Stomach (tissue), 8 donors: ENCODE measurements at regions not wholly inside any gene's neighbourhood (a gene's known extent, or its start where the extent isn't known, plus 50 kb on each side); places are given as distances from the start of the nearest gene placed in this dataset.

Source experiments
- DNase-seq, 2 donors: peaks; one replicate each; pipeline versions ENCODE4 v3.0.0 to v3.0.0-alpha.2; 2013 to 2019
- H3K27ac ChIP-seq, 5 donors: fragments of 200-600 bp in 4 of 5; sonication (generic) in 4 of 5; one replicate each; pipeline ENCODE4 v1.5.1; 2013 to 2019; ENCODE audit warnings: mild to moderate bottlenecking in 1 of 5, moderate library complexity in 1 of 5
- H3K27me3 ChIP-seq, 3 donors: fragments of 200-600 bp; sonication (generic); one replicate each; pipeline ENCODE4 v1.5.1; 2017 to 2019; ENCODE audit warnings: mixed run types in 1 of 3
- H3K36me3 ChIP-seq, 4 donors: fragments of 200-600 bp; sonication (generic); 1 replicate in 3 of 4; 2 replicates in 1 of 4; pipeline ENCODE4 v1.5.1; 2016 to 2019
- H3K4me1 ChIP-seq, 4 donors: fragments of 200-600 bp; sonication (generic); one replicate each; pipeline ENCODE4 v1.5.1; 2016 to 2019
- H3K4me3 ChIP-seq, 4 donors: fragments of 200-600 bp; sonication (generic) in 3 of 4; one replicate each; pipeline ENCODE4 v1.5.1; 2016 to 2019; ENCODE audit warnings: mild to moderate bottlenecking in 1 of 4
- H3K9me3 ChIP-seq, 4 donors: fragments of 200-600 bp; sonication (generic); one replicate each; pipeline ENCODE4 v1.5.1; 2016 to 2019
- CTCF ChIP-seq, 7 experiments: fragments of 450-650 bp in 4 of 7; fragments of 200-600 bp in 3 of 7; sonication (generic) in 3 of 7; IDR thresholded peaks; one replicate each; pipeline ENCODE4 v1.5.1; 2016 to 2019; ENCODE audit warnings: antibody characterized with exemption in 7 of 7, control low read depth in 2 of 7, mild to moderate bottlenecking in 1 of 7
- EP300 ChIP-seq: sonication (generic); formaldehyde crosslinking; IDR thresholded peaks from one replicate; pipeline ENCODE4 v1.6.1; 2017; ENCODE audit warnings: antibody characterized with exemption
- POLR2A ChIP-seq, 4 donors: fragments of 450-650 bp; IDR thresholded peaks; one replicate each; pipeline ENCODE4 v1.6.1; 2016; ENCODE audit warnings: antibody characterized with exemption in 4 of 4, control low read depth in 2 of 4, mild to moderate bottlenecking in 1 of 4, moderate library complexity in 1 of 4
- POLR2AphosphoS5 ChIP-seq, 3 donors: sonication (generic); formaldehyde crosslinking; IDR thresholded peaks; one replicate each; pipeline ENCODE4 v1.6.1; 2016; ENCODE audit warnings: antibody characterized with exemption in 3 of 3
- WGBS, 5 donors: extraction: QIAGEN DNeasy Blood & Tissue Kit in 3 of 5; methylation state at CpG; one replicate each; pipeline versions ENCODE4 v1.1.5 to v1.1.7; 2013 to 2018; 5-methylcytosine and 5-hydroxymethylcytosine counted together
- intact Hi-C: fragments of 100-400 bp; cut with DNase I; formaldehyde crosslinking; loops from one replicate; pipeline ENCODE4 v1.15.1; 2023; ENCODE audit warnings: low total_unique reads
- donor health status: healthy with polysubstance abuse.
- donor health status: Bipolar disorder and iron deficiency.
- donor health status: healthy.

GRCh38 chr13:100836711-100837110 is 162.1 kb upstream of the TMTC4 start:
- H3K4me1 ChIP-seq = no peaks in the 10 kb centered on the region
- no peaks in the 10 kb centered on the region for H3K36me3 ChIP-seq
- TF ChIP-seq EP300 = no peak
- no peak for TF ChIP-seq POLR2AphosphoS5 (IDR thresholded peaks at IDR 0.05)
- TF ChIP-seq CTCF (IDR thresholded peaks at IDR 0.05) = no peak
- no peak for TF ChIP-seq POLR2A (IDR thresholded peaks at IDR 0.05)
- 78 to 88% (median 84%) methylated on average over 4 of the region's 4 CpGs for WGBS, 5 donors
- intact Hi-C loops = no loop called here
- no peaks in the 10 kb centered on the region for H3K27me3 ChIP-seq
- H3K9me3 ChIP-seq = no peaks in the 10 kb centered on the region
- no peak overlapping the region for H3K27ac ChIP-seq
- no peak for DNase-seq
- H3K4me3 ChIP-seq = no peak overlapping the region

GRCh38 chr13:100835695-100836094 is 161.1 kb upstream of the TMTC4 start:
- no peak for DNase-seq
- Histone ChIP-seq H3K9me3 (no peaks in the 10 kb centered on the region), H3K4me1 (no peaks in the 10 kb centered on the region), H3K4me3 (no peak overlapping the region), H3K27ac (no peak overlapping the region), H3K27me3 (no peaks in the 10 kb centered on the region), H3K36me3 (no peaks in the 10 kb centered on the region)
- intact Hi-C loops = no loop called here
- TF ChIP-seq CTCF (IDR thresholded peaks at IDR 0.05) (no peak), EP300 (no peak), POLR2AphosphoS5 (IDR thresholded peaks at IDR 0.05) (no peak), POLR2A (IDR thresholded peaks at IDR 0.05) (no peak)
- 88 to 94% (median 91%) methylated on average over 5 of the region's 5 CpGs for WGBS, 5 donors

GRCh38 chr13:100833427-100833826 is 158.8 kb upstream of the TMTC4 start:
- no peak for DNase-seq
- peaks cover 0 to 16% (median 3%) of the 10 kb centered on the region in 4 donors for H3K9me3 ChIP-seq
- H3K4me3 ChIP-seq = no peak overlapping the region
- 79 to 87% (median 84%) methylated on average over 6 of the region's 6 CpGs for WGBS, 5 donors
- H3K27me3 ChIP-seq = no peaks in the 10 kb centered on the region
- no peaks in the 10 kb centered on the region for H3K36me3 ChIP-seq
- H3K27ac ChIP-seq = no peak overlapping the region
- H3K4me1 ChIP-seq = peaks cover 0 to 2% (median 0%) of the 10 kb centered on the region in 4 donors
- TF ChIP-seq POLR2AphosphoS5 (IDR thresholded peaks at IDR 0.05) (no peak), EP300 (no peak), POLR2A (IDR thresholded peaks at IDR 0.05) (no peak), CTCF (IDR thresholded peaks at IDR 0.05) (no peak)
- intact Hi-C loops = no loop called here

- WGBS, 5 donors = 35 to 49% (median 36%) methylated on average over 5 of the region's 5 CpGs
- intact Hi-C loops = no loop called here
- no peaks in the 10 kb centered on the region for H3K36me3 ChIP-seq
Measured at GRCh38 chr13:100828226-100828625, 153.6 kb upstream of the TMTC4 start.

More at GRCh38 chr13:100828226-100828625, 153.6 kb upstream of the TMTC4 start:
- H3K27ac ChIP-seq = no peak overlapping the region
- H3K27me3 ChIP-seq = no peaks in the 10 kb centered on the region
- peaks cover 0 to 19% (median 0%) of the 10 kb centered on the region in 4 donors for H3K4me1 ChIP-seq
- TF ChIP-seq EP300 (no peak), CTCF (IDR thresholded peaks at IDR 0.05) (no peak), POLR2A (IDR thresholded peaks at IDR 0.05) (no peak), POLR2AphosphoS5 (IDR thresholded peaks at IDR 0.05) (no peak)
- H3K9me3 ChIP-seq = peaks cover 0 to 17% (median 4%) of the 10 kb centered on the region in 4 donors
- DNase-seq = peak in 1 of 2 donors; percentile 29
- H3K4me3 ChIP-seq = no peak overlapping the region
